Activated CD4-positive, alpha-beta T cell treated with anti-CD3 and anti-CD28 coated beads for 36 hours (primary cell): ENCODE measurements at regions not wholly inside any gene's neighbourhood (a gene's known extent, or its start where the extent isn't known, plus 50 kb on each side); places are given as distances from the start of the nearest gene placed in this dataset.

ENCODE experiments used
- ATAC-seq: fragments of 200-7000 bp; cut with Tn5 transposase; one replicate; pipeline ENCODE4 v1.10.0; 2021; ENCODE audit warnings: mild to moderate bottlenecking, moderate library complexity
- CTCF ChIA-PET: fragments of 350-600 bp; sonication (Branson Sonifier 250); formaldehyde crosslinking; loops from one replicate; lab custom pipeline; 2021; ENCODE audit warnings: antibody characterized with exemption; lab: Charles Lee
- POLR2A ChIA-PET: fragments of 350-600 bp; sonication (Branson Sonifier 250); formaldehyde crosslinking; loops from one replicate; lab custom pipeline; 2021; ENCODE audit warnings: antibody characterized with exemption, inconsistent platforms; lab: Charles Lee
- DNase-seq: peaks from one replicate; pipeline ENCODE4 v3.0.0-alpha.2; 2020
- H3K27ac Mint-ChIP-seq: one replicate; pipeline ENCODE4 v1.8.0; 2021; ENCODE audit warnings: mixed read lengths
- H3K27me3 Mint-ChIP-seq: one replicate; pipeline ENCODE4 v1.8.0; 2021; ENCODE audit warnings: mixed read lengths
- H3K36me3 Mint-ChIP-seq: one replicate; pipeline ENCODE4 v1.8.0; 2021; ENCODE audit warnings: low read depth, mixed read lengths
- H3K4me1 Mint-ChIP-seq: one replicate; pipeline ENCODE4 v1.8.0; 2021; ENCODE audit warnings: mixed read lengths
- H3K4me3 Mint-ChIP-seq: one replicate; pipeline ENCODE4 v1.8.0; 2021; ENCODE audit warnings: mild to moderate bottlenecking, moderate library complexity, mixed read lengths
- H3K9me3 Mint-ChIP-seq: one replicate; pipeline ENCODE4 v1.8.0; 2021; ENCODE audit warnings: low read depth, mixed read lengths
- intact Hi-C, 2 experiments: fragments of 100-400 bp; cut with DNase I in 1 of 2; cut with micrococcal nuclease in 1 of 2; formaldehyde crosslinking; loops; one replicate each; pipeline versions ENCODE4 v1.14.2 to v1.15.1; 2022 to 2024; cut with DNase I, micrococcal nuclease

DNA sequence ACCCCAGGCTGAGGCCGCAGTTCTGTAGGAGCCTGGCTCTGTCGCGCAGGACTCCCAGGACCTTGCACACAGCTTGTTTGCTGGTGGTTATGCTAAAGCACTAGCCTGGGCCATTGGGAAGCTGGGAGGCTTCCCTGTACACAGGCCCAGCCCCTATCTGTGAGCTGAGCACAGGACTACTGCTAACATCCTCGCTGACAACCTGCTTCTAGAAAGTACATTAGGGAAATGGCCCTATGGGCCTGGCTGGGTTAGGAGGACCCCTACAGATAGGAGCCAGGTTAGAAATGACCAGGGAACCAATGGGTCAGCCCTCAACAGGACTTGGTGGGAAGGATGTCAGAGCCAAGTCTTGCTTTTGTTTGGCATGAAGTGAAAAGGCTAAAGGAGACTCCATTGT, 219.4 kb upstream of the LNX1 start:
- ChIA-PET CTCF (no interaction called here), POLR2A (no interaction called here)
- DNase-seq (no peak), ATAC-seq (no peak)
- intact Hi-C loops, result no loop called here
- Mint-ChIP-seq H3K4me1 (no peaks in the 10 kb centered on the region), H3K36me3 (no peaks in the 10 kb centered on the region), H3K4me3 (no peak overlapping the region), H3K9me3 (no peaks in the 10 kb centered on the region), H3K27ac (no peak overlapping the region), H3K27me3 (no peaks in the 10 kb centered on the region)

DNA sequence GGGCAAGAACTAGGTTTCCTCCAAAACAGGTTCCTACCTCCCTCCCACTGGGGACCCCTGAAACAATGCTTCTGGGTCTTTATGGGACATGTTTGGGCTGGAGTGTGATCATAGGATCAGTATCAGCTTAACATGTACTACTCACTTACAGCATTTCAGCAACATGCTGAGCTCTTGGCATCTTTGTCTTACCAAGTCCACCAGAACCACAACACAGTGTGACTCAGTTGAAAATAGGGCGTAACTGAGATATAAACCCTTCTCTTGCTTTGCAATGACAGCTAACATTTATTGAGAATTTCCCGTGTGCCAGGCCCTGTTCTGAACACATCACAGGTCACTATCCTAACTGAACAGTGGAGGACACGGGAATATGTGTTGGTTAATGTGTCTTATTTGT, 218.5 kb upstream of the LNX1 start:
- intact Hi-C loops, result loop anchor here in 1 of 2 experiments (10.0 kb wide), 1 partner anchor 795 kb away; no protein-coding TSS in a partner anchor

DNA sequence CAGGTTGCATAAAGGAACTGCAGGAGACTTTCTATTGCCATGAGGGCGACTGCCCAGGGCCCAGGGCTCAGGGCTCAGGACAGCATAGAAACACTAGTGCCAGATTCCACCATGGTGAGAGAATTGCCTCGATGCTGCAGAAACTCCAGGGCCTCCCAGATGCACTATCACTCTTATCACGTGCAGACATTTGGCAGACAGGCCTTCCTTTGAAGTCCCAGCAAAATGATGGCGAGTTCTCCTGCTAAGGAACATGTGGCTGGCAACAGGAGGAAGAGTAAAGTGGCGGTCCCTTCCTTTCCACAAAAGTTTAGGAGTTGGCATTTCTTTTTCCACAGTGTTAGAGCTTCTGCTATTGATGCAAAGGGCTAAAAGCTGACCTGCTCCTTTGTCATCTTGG, 214.0 kb upstream of the LNX1 start:
- ChIA-PET POLR2A (no interaction called here), CTCF (interaction anchor here (0.6 kb wide), 2 partner anchors 28 to 610 kb away, joined by 3 read pairs; no protein-coding TSS in a partner anchor)
- Mint-ChIP-seq H3K9me3 (no peaks in the 10 kb centered on the region), H3K4me1 (no peaks in the 10 kb centered on the region), H3K27me3 (peaks cover 2% of the 10 kb centered on the region), H3K27ac (no peak overlapping the region), H3K4me3 (no peak overlapping the region), H3K36me3 (no peaks in the 10 kb centered on the region)
- ATAC-seq (no peak), DNase-seq (no peak)
- intact Hi-C loops, result loop anchor here in 1 of 2 experiments (10.0 kb wide), 1 partner anchor 790 kb away; no protein-coding TSS in a partner anchor

More for the DNA sequence above, 218.5 kb upstream of the LNX1 start:
- ATAC-seq, result no peak
- Mint-ChIP-seq H3K4me3 (no peak overlapping the region), H3K27ac (no peak overlapping the region), H3K4me1 (no peaks in the 10 kb centered on the region), H3K27me3 (no peaks in the 10 kb centered on the region), H3K9me3 (no peaks in the 10 kb centered on the region), H3K36me3 (no peaks in the 10 kb centered on the region)
- ChIA-PET CTCF (interaction anchor here (0.5 kb wide), 1 partner anchor 1229 kb away, joined by 4 read pairs; no protein-coding TSS in a partner anchor), POLR2A (no interaction called here)
- no peak for DNase-seq

DNA sequence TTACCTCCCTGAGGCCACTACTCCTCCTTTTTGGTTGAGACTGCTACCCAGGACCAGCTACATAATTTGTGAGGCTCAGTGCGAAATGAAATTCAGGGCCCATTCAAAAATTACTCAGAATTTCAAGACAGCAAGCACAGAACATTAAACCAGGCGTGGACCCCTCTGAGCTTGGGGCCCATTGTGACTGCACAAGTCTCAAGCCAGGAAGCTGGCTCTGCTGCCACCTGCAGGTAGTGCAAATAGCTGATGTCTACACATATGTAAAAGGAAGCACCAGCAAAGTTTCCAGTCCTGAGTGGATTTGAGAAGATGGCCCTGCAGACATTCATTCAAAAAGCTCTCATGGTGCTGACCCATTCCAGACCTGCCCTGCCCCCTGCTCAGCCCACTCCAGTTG, 213.4 kb upstream of the LNX1 start:
- ATAC-seq, result no peak
- Mint-ChIP-seq H3K27ac (no peak overlapping the region), H3K4me1 (no peaks in the 10 kb centered on the region), H3K4me3 (no peak overlapping the region), H3K9me3 (no peaks in the 10 kb centered on the region), H3K27me3 (peaks cover 2% of the 10 kb centered on the region), H3K36me3 (no peaks in the 10 kb centered on the region)
- POLR2A ChIA-PET, result no interaction called here
- intact Hi-C loops, result loop anchor here in 1 of 2 experiments (1.0 to 10.0 kb wide), 2 partner anchors 607 to 790 kb away; no protein-coding TSS in a partner anchor
- DNase-seq, result peak; percentile 58
- CTCF ChIA-PET, result interaction anchor here (0.6 to 0.8 kb wide), 3 partner anchors 27 to 609 kb away, joined by 3 read pairs; no protein-coding TSS in a partner anchor

DNA sequence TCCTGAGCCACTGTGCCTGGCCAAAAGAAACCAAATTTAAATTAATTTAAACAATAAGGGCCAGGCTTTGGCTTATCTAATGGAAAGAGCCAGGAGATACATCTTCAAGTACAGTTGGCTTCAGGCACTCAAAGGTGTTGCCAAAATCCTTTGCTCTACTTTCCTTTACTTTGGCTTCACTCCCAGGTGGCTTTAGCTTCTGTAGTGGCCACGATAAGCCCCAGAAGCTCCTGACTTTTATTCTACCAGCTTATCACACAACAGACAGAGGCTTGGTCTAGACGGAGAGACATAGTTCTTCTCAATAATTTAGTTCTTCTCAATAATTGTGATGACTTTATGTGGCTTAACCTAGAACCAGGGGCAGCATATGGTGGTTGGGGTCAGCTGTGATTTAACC, 211.2 kb upstream of the LNX1 start:
- Mint-ChIP-seq H3K9me3 (no peaks in the 10 kb centered on the region), H3K27ac (no peak overlapping the region), H3K27me3 (peaks cover 2% of the 10 kb centered on the region), H3K36me3 (no peaks in the 10 kb centered on the region), H3K4me3 (no peak overlapping the region), H3K4me1 (no peaks in the 10 kb centered on the region)
- ChIA-PET CTCF (no interaction called here), POLR2A (no interaction called here)
- no peak for DNase-seq
- intact Hi-C loops, result loop anchor here in 1 of 2 experiments (10.0 kb wide), 1 partner anchor 788 kb away; no protein-coding TSS in a partner anchor
- no peak for ATAC-seq

DNA sequence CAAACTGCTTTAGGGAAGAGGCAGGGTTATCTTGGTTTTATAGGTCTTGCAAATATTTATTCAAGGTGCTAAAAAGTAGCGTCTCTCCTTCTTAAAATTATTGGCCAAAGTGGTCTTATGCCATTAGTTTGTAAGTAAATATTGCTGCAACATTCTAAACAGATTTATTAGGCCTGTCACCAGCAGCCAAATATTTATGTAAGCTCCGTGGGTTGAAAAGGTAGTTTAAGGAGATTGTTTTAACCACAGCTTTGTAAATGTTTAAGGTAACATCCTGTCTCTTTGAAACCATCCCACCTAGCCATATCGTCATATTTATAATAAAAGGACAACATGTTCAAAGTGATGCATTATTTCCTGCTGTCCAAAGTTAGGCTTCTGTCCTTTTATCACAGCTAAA, 210.1 kb upstream of the LNX1 start:
- Mint-ChIP-seq H3K4me3 (no peak overlapping the region), H3K9me3 (no peaks in the 10 kb centered on the region), H3K27ac (no peak overlapping the region), H3K4me1 (no peaks in the 10 kb centered on the region), H3K27me3 (peaks cover 2% of the 10 kb centered on the region), H3K36me3 (no peaks in the 10 kb centered on the region)
- intact Hi-C loops, result loop anchor here in 1 of 2 experiments (10.0 kb wide), 1 partner anchor 787 kb away; no protein-coding TSS in a partner anchor
- ChIA-PET POLR2A (no interaction called here), CTCF (no interaction called here)
- DNase-seq, result no peak
- ATAC-seq, result no peak

DNA sequence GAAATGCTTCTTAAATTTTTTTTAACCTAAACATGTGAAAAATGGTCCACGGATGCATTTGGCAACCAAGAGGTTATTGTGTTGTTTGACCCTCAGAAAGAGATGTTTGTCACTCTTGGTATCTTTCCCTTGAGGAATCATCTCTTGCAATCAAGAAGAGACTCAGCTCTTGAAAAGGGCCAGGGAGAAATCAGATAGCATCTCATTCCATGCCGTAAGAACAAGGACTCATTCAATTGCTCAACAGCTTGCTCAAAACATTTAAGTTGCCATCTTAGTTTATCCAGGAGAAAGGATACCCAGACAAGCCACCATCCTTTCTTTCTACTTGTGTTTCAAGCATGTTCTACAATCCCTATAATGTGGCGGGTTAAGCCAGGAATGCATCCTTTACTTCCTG, 209.5 kb upstream of the LNX1 start:
- no peaks in the 10 kb centered on the region for H3K9me3 Mint-ChIP-seq
- DNase-seq (no peak), ATAC-seq (no peak)
- intact Hi-C loops, result loop anchor here in 1 of 2 experiments (10.0 kb wide), 1 partner anchor 786 kb away; no protein-coding TSS in a partner anchor
- H3K36me3 Mint-ChIP-seq, result no peaks in the 10 kb centered on the region
- H3K27me3 Mint-ChIP-seq, result peaks cover 2% of the 10 kb centered on the region
- no peak overlapping the region for H3K27ac Mint-ChIP-seq
- POLR2A ChIA-PET, result no interaction called here
- no peaks in the 10 kb centered on the region for H3K4me1 Mint-ChIP-seq
- CTCF ChIA-PET, result no interaction called here
- H3K4me3 Mint-ChIP-seq, result no peak overlapping the region

DNA sequence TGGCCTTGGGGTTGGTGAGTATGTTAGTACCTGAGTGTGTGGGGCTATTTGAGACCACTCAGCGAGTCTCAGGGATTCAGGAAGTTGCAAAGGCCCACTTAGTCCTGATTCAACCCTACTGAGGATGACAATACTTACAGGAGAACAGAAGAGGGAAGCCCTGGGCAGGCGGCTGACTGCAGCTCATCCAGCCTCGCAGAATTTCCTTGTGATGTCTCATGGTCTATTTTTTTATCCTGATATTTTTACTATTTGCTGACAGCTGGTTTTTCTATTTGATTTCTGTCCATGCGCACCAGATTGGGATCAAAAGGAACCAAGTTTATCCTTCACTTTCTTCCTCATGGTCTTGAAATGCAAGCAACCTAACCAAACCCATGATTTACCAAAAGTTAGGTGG, 201.8 kb upstream of the LNX1 start:
- H3K4me1 Mint-ChIP-seq, result no peaks in the 10 kb centered on the region
- peaks cover 27% of the 10 kb centered on the region for H3K27me3 Mint-ChIP-seq
- no peak overlapping the region for H3K4me3 Mint-ChIP-seq
- H3K36me3 Mint-ChIP-seq, result no peaks in the 10 kb centered on the region
- intact Hi-C loops, result no loop called here
- ChIA-PET POLR2A (no interaction called here), CTCF (no interaction called here)
- no peak for DNase-seq
- H3K9me3 Mint-ChIP-seq, result no peaks in the 10 kb centered on the region
- no peak overlapping the region for H3K27ac Mint-ChIP-seq
- no peak for ATAC-seq

DNA sequence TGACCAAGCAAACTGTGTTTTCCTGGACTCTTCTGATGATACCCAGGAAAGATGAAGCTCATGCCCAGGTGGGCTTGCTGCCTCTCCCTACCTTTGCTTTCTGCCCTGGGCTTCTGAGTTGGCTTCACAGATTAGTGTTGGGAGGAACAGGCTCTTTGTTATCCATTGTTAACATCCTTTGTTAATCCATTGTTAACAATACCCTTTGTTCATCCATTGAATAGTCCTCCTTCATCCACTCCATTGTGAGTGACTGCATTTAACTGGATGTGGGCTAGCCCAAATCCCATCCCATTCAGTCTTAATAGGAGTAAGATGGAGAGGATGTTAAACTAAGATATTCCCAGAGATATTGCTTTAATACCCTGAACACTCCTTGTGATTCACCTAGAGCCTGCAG, 199.0 kb upstream of the LNX1 start:
- Mint-ChIP-seq H3K27ac (no peak overlapping the region), H3K36me3 (no peaks in the 10 kb centered on the region), H3K4me3 (no peak overlapping the region), H3K27me3 (peaks cover 25% of the 10 kb centered on the region), H3K9me3 (no peaks in the 10 kb centered on the region), H3K4me1 (no peaks in the 10 kb centered on the region)
- no peak for ATAC-seq
- ChIA-PET CTCF (no interaction called here), POLR2A (no interaction called here)
- no peak for DNase-seq
- intact Hi-C loops, result no loop called here

DNA sequence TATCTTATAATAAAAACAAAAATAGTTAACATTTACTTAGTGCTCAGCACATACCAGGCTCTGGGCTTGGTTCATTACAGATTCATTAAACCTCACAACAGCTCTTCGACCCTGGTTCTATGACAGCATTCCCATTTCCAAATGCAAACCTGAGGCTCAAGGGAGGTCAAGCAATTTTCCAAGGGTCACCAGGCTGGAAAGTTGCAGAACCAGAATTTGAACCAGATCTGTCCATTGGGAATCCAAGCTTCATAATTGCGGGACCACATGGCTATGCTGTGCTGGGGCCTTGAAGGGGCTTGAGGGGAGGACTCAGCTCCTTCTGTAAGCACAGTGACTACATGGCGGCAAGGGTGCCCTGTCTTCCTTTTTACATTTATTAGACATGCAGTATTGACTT, 197.3 kb upstream of the LNX1 start:
- no peaks in the 10 kb centered on the region for H3K36me3 Mint-ChIP-seq
- H3K9me3 Mint-ChIP-seq, result no peaks in the 10 kb centered on the region
- H3K27ac Mint-ChIP-seq, result no peak overlapping the region
- no peak for DNase-seq
- H3K4me1 Mint-ChIP-seq, result no peaks in the 10 kb centered on the region
- ATAC-seq, result no peak
- H3K27me3 Mint-ChIP-seq, result peaks cover 22% of the 10 kb centered on the region
- H3K4me3 Mint-ChIP-seq, result no peak overlapping the region
- intact Hi-C loops, result no loop called here
- CTCF ChIA-PET, result no interaction called here
- POLR2A ChIA-PET, result no interaction called here

DNA sequence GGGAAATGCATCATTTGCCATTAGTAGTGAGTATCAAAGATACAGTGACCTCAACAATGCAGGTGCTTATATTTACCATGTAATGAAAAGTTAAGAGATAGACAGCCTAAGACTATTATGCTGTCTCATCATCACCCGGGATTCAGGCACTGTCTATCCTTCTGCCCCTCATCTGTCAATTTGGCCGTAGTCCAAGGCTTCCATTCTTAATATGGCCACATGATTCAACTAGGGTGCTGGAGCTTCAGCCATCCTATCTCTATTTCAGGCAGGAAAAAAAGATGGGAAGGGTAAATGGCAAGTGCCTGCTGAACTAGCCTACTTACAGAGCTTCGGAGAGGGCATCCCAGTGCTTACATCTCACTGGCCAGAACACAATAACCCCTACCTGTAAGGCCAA, 196.7 kb upstream of the LNX1 start:
- intact Hi-C loops, result no loop called here
- Mint-ChIP-seq H3K36me3 (no peaks in the 10 kb centered on the region), H3K4me3 (no peak overlapping the region), H3K27me3 (peaks cover 22% of the 10 kb centered on the region), H3K4me1 (no peaks in the 10 kb centered on the region), H3K27ac (no peak overlapping the region), H3K9me3 (no peaks in the 10 kb centered on the region)
- ATAC-seq, result no peak
- ChIA-PET POLR2A (no interaction called here), CTCF (no interaction called here)
- no peak for DNase-seq

DNA sequence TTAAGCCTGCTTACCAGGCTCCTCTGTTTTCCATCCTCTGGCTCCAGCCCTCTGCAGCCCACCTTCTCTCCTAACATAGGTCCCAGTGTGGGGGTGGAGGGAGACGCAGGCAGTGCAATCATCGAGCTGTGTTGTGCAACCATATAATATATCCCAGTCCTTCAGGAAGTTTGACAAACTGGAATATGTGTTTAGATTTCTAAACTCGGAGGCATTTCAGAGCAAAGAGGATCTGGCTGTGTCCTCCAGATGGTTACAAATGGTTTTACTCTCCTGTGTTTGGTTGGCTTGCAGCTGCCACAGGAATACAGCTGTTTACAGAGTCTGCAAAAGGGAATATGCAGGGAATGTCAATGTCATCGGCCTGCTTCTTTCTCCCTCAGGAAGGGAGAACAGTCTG, 195.3 kb upstream of the LNX1 start:
- ChIA-PET POLR2A (no interaction called here), CTCF (interaction anchor here (0.9 kb wide), 1 partner anchor 1241 kb away, joined by 3 read pairs; no protein-coding TSS in a partner anchor)
- Mint-ChIP-seq H3K4me1 (no peaks in the 10 kb centered on the region), H3K27ac (no peak overlapping the region), H3K4me3 (no peak overlapping the region), H3K36me3 (no peaks in the 10 kb centered on the region), H3K9me3 (no peaks in the 10 kb centered on the region), H3K27me3 (peaks cover 15% of the 10 kb centered on the region)
- intact Hi-C loops, result no loop called here
- no peak for ATAC-seq
- no peak for DNase-seq
